ENCODE measurements at regions not wholly inside any gene's neighbourhood (a gene's known extent, or its start where the extent isn't known, plus 50 kb on each side); places are given as distances from the start of the nearest gene placed in this dataset.

GRCh38 chr3:17799312-17799711, 56.9 kb upstream of the TBC1D5 start:
- no peak for DNase-seq

GRCh38 chr3:17798000-17798399, 55.6 kb upstream of the TBC1D5 start:
- no peak for DNase-seq

DNA sequence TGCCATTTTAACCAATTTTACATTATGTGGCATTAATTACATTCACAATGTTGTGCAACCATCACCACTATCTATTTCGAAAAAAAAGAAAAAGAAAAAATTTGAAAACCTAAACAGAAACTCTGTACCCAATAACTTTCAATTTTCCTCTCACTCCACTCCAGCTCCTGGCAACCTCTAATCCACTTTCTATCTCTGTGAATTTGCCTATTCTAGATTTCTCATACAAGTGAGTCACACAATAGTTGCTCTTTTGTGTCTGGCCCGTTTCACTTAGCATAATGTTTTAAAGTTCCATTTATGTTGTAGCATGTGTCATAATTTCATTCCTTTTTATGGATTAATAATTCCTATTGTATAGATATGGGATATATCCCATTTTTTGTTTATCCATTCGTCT, 53.3 kb upstream of the TBC1D5 start:
- DNase-seq: no peak

- no peak for DNase-seq
Observed at GRCh38 chr3:17795280-17795679, 52.8 kb upstream of the TBC1D5 start.

DNA sequence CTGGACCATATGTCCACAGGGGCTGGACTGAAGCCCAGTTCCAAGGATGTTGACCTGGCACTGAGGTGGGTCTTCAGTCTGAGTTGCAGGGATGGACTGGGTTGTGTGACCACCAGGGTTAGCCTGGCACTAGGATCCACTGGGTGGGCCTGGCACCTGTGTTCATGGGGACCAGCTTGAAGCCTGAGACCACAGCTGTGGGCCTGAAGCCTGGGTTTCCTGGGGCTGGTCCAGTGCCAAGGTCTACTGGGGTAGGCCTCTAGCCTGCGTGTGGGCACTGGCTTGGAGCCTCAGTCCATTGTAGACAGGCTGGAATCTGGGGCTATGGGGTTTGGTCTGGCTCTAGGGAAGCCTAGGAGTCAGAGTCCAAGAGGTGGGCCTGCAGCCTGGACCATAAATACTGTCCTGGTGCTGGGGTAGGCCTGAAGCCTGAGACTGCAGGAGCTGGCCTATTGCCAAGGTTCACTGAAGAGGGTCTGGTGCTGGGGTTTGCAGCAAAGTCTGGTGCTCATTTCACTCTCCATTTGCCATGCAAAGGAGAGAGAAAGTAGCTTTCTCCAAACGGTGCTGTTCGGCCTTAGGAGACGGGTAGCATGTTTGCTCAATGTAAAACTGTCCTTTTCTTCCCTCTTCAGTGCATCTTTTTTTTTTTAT, 51.2 kb upstream of the TBC1D5 start:
- no peak for DNase-seq

All from muscle of back (tissue), 3 donors.